H1 (cell line): ENCODE measurements at regions not wholly inside any gene's neighbourhood (a gene's known extent, or its start where the extent isn't known, plus 50 kb on each side); places are given as distances from the start of the nearest gene placed in this dataset.

Source experiments
- BACH1 ChIP-seq: IDR thresholded peaks from 2 replicates; pipeline ENCODE4 v1.6.1; 2012; ENCODE audit warnings: low read length, improper control_type of control experiment
- CHD2 ChIP-seq: IDR thresholded peaks from 2 replicates; pipeline ENCODE4 v1.6.1; 2012; ENCODE audit warnings: low read length, improper control_type of control experiment
- EZH2 ChIP-seq: fragments of 200-600 bp; sonication (generic); IDR thresholded peaks from 2 replicates; pipeline ENCODE4 v1.7.1; 2012; ENCODE audit warnings: low read depth, mild to moderate bottlenecking, moderate library complexity, low read length, inconsistent platforms; ENCODE audit not compliant: severe bottlenecking
- HDAC2 ChIP-seq, 2 experiments: fragments of 300-600 bp in 1 of 2; sonication (generic) in 1 of 2; IDR thresholded peaks; 2 replicates each; pipeline ENCODE4 v1.6.1; 2011 to 2012; ENCODE audit warnings: low read depth in 2 of 2, low read length in 2 of 2, mild to moderate bottlenecking in 2 of 2, moderate library complexity in 2 of 2, borderline replicate concordance in 1 of 2, inconsistent platforms in 1 of 2
- HDAC6 ChIP-seq: IDR thresholded peaks from one replicate; pipeline ENCODE4 v1.7.1; 2012; ENCODE audit warnings: low read depth, mild to moderate bottlenecking, inconsistent platforms, low read length, moderate library complexity
- PHF8 ChIP-seq: fragments of 200-600 bp; sonication (generic); conservative IDR thresholded peaks from 2 replicates; pipeline ENCODE4 v1.7.1; 2012; ENCODE audit warnings: low read depth, mild to moderate bottlenecking, inconsistent platforms, low read length, moderate library complexity
- RXRA ChIP-seq: IDR thresholded peaks from 2 replicates; pipeline ENCODE4 v1.6.1; 2011; ENCODE audit warnings: low read depth, mild to moderate bottlenecking, low read length, moderate library complexity; ENCODE audit not compliant: insufficient read depth
- SIRT6 ChIP-seq: IDR thresholded peaks from one replicate; pipeline ENCODE4 v1.7.1; 2012; ENCODE audit warnings: low read length, inconsistent platforms

GRCh38 chr13:34307607-34308006, 489.7 kb downstream of the RFC3 start (continued):
- TF ChIP-seq CHD2 (no peak), BACH1 (no peak), HDAC6 (no peak), HDAC2 (IDR thresholded peaks at IDR 0.05; ENCODE audit: borderline replicate concordance in 1 of 2, low read depth in 2 of 2, low read length in 2 of 2) (no peak), SIRT6 (no peak), PHF8 (no peak), RXRA (no peak), EZH2 (no peak)
